Mesothelial cell of epicardium (in vitro differentiated cells): ENCODE measurements at regions not wholly inside any gene's neighbourhood (a gene's known extent, or its start where the extent isn't known, plus 50 kb on each side); places are given as distances from the start of the nearest gene placed in this dataset.
A peak's percentile ranks its signal among the peaks of the same experiment; 100 is the strongest.

Experiments used
- DNase-seq, 2 experiments: peaks; one replicate each; pipeline ENCODE4 v3.0.0; 2021; ENCODE audit warnings: low spot score in 2 of 2; ENCODE audit not compliant: unreplicated experiment in 2 of 2
- H3K27ac Mint-ChIP-seq: 2 replicates; pipeline ENCODE4 v1.8.0; 2021; ENCODE audit warnings: mixed read lengths
- H3K27me3 Mint-ChIP-seq: 2 replicates; pipeline ENCODE4 v1.8.0; 2021; ENCODE audit warnings: low read depth, mixed read lengths
- H3K36me3 Mint-ChIP-seq: 2 replicates; pipeline ENCODE4 v1.8.0; 2021; ENCODE audit warnings: mixed read lengths
- H3K4me1 Mint-ChIP-seq: 2 replicates; pipeline ENCODE4 v1.8.0; 2021; ENCODE audit warnings: mixed read lengths
- H3K4me3 Mint-ChIP-seq: 2 replicates; pipeline ENCODE4 v1.8.0; 2021; ENCODE audit warnings: mild to moderate bottlenecking, moderate library complexity, mixed read lengths
- H3K9me3 Mint-ChIP-seq: 2 replicates; pipeline ENCODE4 v1.8.0; 2021; ENCODE audit warnings: mixed read lengths
- TF ChIP-seq, protein P1 (sequence below): fragments of 200-600 bp; sonication (generic); IDR thresholded peaks from one replicate; pipeline ENCODE4 v1.5.0; 2021; ENCODE audit warnings: antibody characterized with exemption; ENCODE audit not compliant: unreplicated experiment

DNA sequence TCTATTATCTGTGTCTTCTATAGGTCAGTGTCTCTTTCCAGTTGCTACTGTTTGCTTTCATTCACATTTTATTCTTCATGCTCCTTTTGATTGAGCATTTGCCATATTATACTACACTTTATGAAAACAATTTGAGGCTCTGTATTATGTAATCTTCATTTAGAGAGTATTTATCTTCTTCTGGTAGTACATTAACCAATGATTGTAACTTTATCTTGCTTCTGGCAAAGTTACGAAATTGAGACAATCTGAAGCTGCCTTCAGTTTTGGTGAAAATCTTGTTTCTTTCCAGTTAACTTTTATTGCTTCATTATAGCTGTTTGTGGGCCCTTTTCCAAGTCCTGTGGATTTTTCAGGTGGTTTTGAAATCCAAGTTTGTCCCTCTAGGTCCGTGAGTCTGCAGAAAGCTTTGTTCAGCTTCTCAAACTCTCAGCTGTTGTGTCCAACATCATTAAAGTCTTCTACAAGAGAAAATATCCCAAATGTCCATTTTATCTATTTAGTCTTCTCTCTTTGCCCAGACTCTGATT, 1255.4 kb upstream of the SPRY2 start:
- Mint-ChIP-seq H3K4me1 (peaks cover 11% of the 10 kb centered on the region), H3K27me3 (peaks cover 2% of the 10 kb centered on the region), H3K36me3 (no peaks in the 10 kb centered on the region), H3K4me3 (no peak overlapping the region), H3K27ac (peak overlapping the region; percentile 37), H3K9me3 (peaks cover 4% of the 10 kb centered on the region)
- TF ChIP-seq, protein P1, sequence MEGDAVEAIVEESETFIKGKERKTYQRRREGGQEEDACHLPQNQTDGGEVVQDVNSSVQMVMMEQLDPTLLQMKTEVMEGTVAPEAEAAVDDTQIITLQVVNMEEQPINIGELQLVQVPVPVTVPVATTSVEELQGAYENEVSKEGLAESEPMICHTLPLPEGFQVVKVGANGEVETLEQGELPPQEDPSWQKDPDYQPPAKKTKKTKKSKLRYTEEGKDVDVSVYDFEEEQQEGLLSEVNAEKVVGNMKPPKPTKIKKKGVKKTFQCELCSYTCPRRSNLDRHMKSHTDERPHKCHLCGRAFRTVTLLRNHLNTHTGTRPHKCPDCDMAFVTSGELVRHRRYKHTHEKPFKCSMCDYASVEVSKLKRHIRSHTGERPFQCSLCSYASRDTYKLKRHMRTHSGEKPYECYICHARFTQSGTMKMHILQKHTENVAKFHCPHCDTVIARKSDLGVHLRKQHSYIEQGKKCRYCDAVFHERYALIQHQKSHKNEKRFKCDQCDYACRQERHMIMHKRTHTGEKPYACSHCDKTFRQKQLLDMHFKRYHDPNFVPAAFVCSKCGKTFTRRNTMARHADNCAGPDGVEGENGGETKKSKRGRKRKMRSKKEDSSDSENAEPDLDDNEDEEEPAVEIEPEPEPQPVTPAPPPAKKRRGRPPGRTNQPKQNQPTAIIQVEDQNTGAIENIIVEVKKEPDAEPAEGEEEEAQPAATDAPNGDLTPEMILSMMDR, result no peak
- DNase-seq, result no peak

DNA sequence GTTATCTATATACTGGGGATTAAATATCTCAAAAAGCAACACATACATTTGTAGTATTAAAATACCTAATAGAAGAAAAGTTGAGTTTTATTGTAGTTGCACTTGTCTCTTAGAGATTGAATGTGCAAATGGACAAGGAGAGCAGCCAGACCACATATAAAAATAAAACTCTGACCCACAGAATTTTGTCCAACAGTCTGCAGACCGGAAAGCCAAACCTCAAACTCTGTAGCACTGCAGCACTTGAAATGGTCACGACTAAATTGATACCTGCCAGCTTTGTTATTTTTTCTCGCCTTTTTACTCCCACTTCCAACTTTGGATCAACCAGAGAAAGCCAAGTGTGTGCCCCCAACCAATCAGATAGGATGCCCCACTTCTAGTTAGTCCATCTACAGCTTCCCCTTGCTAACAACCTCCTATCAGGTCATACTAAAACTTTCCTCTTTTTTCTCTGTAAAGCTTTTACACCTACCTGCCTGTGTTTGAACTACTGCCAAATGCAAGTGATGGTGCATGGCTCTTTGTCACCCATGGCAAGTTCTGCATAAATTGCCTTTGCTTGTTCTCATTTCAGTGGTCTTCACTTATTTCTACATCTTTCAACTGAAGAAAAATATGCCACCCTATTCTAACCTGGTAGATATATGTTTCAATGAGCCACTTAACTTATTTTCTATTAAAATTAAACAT, 1250.7 kb upstream of the SPRY2 start:
- Mint-ChIP-seq H3K36me3 (no peaks in the 10 kb centered on the region), H3K27ac (no peak overlapping the region), H3K4me1 (peaks cover 11% of the 10 kb centered on the region), H3K4me3 (no peak overlapping the region), H3K9me3 (no peaks in the 10 kb centered on the region), H3K27me3 (peaks cover 2% of the 10 kb centered on the region)
- TF ChIP-seq, protein P1, result no peak
- no peak for DNase-seq

DNA sequence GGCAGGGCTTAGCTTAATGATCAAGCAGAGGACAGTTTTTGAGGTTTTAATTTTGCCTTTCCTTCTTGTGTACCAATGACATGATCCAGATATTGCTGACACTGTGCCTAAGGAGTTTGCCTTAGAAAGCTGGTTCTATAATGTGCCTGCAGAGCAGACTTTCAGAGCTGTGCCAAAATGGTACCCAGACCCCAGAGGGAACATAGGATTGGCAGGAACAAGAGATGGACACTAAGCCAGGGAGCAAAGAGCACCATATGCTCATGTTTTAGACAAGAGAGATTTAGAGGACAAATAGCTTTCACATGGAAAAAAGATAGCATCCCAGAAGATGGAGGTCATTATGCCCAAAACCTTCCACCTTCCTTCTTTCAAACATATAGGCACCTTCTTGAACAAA, 1241.5 kb upstream of the SPRY2 start:
- H3K27me3 Mint-ChIP-seq, result no peaks in the 10 kb centered on the region
- H3K4me3 Mint-ChIP-seq, result no peak overlapping the region
- no peak for DNase-seq
- no peak overlapping the region for H3K27ac Mint-ChIP-seq
- H3K4me1 Mint-ChIP-seq, result peaks cover 19% of the 10 kb centered on the region
- TF ChIP-seq, protein P1, result no peak
- H3K9me3 Mint-ChIP-seq, result peaks cover 3% of the 10 kb centered on the region
- H3K36me3 Mint-ChIP-seq, result no peaks in the 10 kb centered on the region

DNA sequence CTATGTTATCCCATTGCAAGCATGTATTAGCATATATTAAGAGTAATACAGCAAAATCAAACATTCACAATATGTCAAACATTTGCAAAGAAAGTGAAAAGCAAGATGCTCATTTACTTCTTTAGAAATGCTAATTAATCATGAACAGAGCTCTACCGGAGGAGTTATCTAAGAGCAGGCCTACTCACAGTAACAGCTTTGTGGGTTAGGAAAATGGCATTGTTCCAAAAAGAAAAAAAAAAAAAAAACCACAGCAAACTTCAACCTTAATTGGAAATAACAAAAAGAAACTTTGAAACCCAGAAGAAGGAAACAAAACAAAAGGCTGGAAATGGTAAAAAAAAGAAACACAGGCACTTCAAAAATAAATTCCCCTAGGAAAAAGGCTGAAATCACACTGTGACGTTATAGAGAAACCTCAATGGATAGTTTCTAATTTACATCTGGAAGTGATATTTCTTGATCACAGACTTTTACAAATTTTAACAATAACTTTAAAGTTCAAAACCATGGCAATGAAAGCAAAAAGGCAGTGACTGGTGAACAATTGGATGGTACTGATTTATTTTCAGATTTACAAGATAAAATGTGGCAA, 1236.8 kb upstream of the SPRY2 start:
- DNase-seq, result no peak
- peaks cover 19% of the 10 kb centered on the region for H3K4me1 Mint-ChIP-seq
- TF ChIP-seq, protein P1, result no peak
- H3K36me3 Mint-ChIP-seq, result no peaks in the 10 kb centered on the region
- H3K9me3 Mint-ChIP-seq, result peaks cover 9% of the 10 kb centered on the region
- peak overlapping the region; percentile 60 for H3K27ac Mint-ChIP-seq
- no peak overlapping the region for H3K4me3 Mint-ChIP-seq
- no peaks in the 10 kb centered on the region for H3K27me3 Mint-ChIP-seq

DNA sequence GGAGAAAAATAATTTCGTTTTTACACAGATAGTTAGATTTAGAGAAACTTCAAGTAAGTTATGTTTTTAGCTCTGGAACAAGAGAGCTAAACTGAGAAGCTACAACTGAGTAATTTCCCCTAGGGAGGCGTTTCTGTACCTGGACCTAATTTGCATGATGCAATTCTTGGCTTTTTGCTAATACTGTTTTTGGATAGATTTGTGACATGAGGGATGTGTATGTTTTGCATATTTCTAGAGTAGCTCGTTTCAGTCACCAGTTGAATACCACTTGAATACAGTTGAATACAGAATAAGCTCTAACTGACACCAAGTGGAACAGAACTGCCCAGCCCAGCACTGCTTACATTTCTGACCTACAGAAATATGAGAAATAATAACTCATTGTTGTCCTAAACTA, 1227.9 kb upstream of the SPRY2 start:
- Mint-ChIP-seq H3K4me3 (no peak overlapping the region), H3K4me1 (peaks cover 3% of the 10 kb centered on the region), H3K27me3 (no peaks in the 10 kb centered on the region), H3K27ac (no peak overlapping the region), H3K9me3 (peaks cover 17% of the 10 kb centered on the region), H3K36me3 (peaks cover 1% of the 10 kb centered on the region)
- TF ChIP-seq, protein P1, result no peak
- DNase-seq, result no peak
